ENCODE measurements at regions not wholly inside any gene's neighbourhood (a gene's known extent, or its start where the extent isn't known, plus 50 kb on each side); places are given as distances from the start of the nearest gene placed in this dataset.

DNA sequence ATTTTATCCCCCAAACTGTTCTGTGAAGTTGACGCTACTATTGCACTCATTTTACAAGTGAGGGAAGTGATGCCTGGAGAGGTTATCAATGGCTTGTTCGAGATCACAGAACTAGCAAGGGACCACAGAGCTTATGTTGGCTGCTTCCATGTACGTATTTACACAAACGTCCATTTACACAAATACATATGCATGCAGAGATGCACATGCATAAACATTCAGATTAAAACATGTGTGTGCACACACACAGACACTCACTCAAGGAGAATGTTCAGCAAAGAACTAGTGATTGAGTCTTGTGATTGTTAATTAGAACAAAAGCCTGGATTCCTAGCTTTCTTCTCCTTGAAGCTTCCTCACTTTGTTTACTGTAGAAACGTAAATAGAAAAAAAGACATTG lies 321.5 kb upstream of the CHD6 start:
- DNase-seq: no peak

GRCh38 chr20:41938353-41938752 lies 320.2 kb upstream of the CHD6 start:
- DNase-seq: no peak

DNA sequence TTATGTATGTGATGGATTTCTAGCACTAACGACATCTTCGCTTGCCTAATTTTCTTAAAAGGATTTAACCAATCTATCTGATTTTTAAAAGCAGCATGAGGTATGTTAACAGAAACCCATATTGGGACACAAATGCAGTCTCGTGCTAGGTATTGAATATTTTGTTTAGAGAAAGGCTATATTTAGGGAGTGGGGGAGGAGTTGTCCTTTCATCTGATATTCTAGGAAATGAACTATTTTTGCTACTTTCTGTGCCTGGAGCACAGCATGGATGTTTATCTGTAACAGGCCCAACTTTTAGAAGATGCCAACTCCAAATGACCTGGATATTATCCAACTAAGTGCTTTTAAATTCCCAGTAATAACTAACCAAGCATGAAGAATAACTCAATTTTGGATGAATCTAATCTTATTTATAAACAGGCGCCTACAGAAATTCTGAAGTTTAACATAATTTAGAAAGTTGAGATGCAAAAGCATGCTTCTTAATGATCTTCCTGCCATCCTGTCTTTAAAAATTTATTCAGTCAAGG lies 317.1 kb upstream of the CHD6 start:
- no peak for DNase-seq

- no peak for DNase-seq
Measured at GRCh38 chr20:41932431-41932830, 314.3 kb upstream of the CHD6 start.

DNA sequence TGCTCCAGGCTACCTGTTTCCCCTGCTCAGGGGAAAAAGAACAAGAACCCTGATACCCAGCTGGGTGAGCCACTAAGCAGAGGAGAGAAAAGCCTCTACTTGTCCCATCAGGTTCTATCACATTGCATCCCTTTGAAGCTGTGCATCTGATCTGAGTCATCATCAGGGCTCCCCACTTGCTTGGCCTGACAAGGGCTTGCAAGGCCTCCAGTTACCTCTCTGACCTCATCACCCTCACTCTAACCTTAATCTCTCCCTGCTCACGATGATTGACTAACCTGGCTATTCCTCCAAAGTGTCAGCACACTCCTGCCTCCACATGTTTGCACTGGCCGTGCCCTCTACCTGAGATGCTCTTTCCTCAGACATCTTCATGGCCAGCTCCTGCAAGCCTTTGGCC lies 309.5 kb upstream of the CHD6 start:
- DNase-seq: no peak

DNA sequence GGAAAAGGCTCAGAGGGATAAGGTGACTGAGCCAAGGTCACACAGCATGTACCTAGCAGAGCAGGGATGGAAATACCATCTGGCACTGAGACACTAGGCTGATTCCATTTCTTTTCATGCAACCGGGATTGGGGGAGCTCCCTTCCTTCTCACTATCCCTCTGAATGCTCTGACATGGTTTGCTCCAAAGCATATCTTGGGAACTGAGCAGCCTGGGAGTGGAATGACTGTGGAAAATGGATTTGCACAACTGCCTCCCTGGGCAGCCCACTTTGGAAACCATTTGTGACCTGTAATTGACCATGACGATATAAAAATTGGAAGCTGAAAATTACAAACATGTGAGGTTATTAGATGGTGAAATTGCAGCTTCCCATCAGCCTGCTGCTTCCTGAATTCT lies 309.0 kb upstream of the CHD6 start:
- no peak for DNase-seq

GRCh38 chr20:41925476-41925875 lies 307.3 kb upstream of the CHD6 start:
- no peak for DNase-seq

GRCh38 chr20:41923624-41924023 lies 305.4 kb upstream of the CHD6 start:
- DNase-seq: no peak

DNA sequence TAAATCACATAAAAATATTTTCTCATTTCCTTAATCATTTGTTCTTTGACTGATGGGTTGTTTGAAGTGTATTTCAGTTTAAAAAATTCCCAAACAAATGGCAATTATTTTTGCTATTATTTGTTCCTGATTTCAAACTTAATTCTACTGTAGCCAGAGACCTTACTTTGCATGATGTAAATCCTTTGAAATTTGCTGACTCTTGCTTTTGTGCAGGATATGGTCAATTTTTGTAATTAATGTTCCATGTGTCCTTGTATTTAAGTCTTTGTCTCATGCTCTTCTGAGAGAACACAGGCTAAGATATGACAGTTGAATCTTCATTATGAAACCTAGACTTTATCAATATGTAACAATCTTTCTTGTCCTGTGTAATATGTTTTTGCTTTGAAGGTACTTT lies 295.0 kb upstream of the CHD6 start:
- no peak for DNase-seq

GRCh38 chr20:41910558-41910957 lies 292.4 kb upstream of the CHD6 start:
- DNase-seq: no peak

GRCh38 chr20:41905199-41905598 lies 287.0 kb upstream of the CHD6 start:
- no peak for DNase-seq

DNA sequence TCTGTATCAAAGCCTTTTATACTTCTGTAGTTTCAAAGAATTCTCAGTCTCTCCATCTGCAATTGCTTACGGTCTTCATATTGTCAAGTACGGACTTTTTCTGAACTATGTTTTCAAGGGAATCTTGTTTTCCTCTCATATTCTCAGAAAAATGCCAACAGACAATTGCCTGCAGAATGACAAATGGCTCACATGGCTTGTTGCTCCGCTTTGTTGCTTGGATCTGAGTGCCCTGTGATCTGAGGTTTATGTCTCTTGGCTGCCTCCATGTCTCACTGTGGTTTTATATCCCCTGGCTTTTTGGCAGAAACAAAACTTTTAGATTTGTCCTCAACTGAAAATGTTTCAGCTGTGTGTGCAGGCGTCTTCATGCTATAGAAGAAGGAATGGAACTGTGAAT lies 285.4 kb upstream of the CHD6 start:
- no peak for DNase-seq

- DNase-seq: no peak
Measured at GRCh38 chr20:41902346-41902745, 284.2 kb upstream of the CHD6 start.

GRCh38 chr20:41900201-41900691 lies 282.1 kb upstream of the CHD6 start:
- DNase-seq: no peak

GRCh38 chr20:41897708-41898107 lies 279.5 kb upstream of the CHD6 start:
- no peak for DNase-seq

- DNase-seq: no peak
Measured at GRCh38 chr20:41895241-41896032, 277.3 kb upstream of the CHD6 start.

DNA sequence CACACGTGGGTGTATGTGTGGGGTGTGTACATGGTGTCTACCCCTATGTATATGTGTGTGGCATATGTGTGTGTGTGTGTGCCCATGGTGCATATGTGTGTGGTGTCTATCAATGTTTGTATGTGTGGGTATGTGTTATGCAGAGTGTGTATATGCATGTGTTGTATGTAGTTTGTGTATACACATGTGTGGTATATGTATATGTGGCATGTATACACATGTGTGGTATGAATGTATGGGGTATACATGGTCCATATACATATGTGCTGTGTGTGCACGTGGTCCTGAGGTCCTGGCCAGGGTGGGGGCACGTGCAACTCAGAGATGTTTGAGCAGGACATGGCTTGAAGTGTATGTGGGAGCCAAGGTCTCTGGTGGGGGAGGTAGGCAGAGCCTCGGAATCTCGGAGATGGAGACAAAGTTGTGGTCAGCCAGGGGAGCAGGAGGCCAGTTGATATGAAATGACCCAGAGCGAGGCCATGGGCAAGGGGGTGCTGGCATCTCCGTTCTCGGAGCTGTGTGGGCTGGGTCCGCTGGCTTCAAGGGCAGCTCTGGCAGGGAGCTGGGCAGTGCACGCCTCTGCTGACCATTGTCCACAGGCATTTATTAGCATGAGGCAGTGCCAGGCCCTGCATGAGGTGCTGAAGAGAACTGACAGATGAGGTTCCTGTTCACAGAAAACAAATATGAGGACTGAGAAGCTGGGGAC lies 276.2 kb upstream of the CHD6 start:
- DNase-seq: no peak

- DNase-seq: no peak
Measured at GRCh38 chr20:41892031-41892430, 273.9 kb upstream of the CHD6 start.

DNA sequence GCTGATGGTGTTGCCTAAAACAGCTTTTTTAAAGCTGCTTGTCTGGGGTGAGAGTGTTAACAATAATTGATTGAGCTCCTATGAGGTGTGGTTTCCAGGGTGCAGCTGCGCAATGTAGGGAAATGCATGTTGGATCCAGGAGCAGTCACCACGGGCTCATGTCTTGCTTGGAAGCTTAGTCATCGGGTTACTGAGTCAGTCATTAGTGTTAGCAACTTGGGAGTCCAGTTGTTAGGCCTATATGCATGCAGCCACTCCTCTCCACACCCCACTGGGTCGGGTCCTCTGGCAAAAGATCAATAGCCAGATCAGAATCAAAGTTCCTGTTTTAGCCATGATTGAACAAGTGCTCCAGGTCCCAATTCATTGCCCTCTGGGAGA lies 271.7 kb upstream of the CHD6 start:
- DNase-seq: no peak

- no peak for DNase-seq
Measured at GRCh38 chr20:41889126-41889843, 271.1 kb upstream of the CHD6 start.

DNA sequence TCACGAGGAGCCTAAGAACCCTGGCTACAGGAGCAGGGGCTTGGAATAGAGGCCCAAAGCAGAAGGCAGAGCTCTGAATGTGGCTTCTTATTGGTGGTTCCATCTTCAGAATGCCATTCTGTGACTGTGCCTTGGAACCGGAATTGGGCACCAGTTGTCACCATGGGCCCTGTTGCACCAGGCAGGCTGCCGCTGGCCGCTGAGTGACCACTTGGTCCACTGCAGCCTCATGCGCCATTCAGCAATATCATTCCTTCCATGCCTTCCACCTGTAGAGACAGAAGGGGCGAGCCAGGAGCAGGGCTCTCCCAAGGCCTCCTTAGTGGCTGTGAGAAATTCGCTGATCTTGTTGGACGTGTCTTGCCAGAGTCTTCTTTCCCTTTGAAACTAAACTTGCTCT lies 270.3 kb upstream of the CHD6 start:
- DNase-seq: no peak

GRCh38 chr20:41887500-41887899 lies 269.3 kb upstream of the CHD6 start:
- no peak for DNase-seq

- DNase-seq: no peak
Measured at GRCh38 chr20:41881466-41882046, 263.4 kb upstream of the CHD6 start.

Measured in suppressor macrophage treated with lipopolysaccharide for 4 hours (primary cell).